Epithelial cell of proximal tubule (primary cell): ENCODE measurements at regions not wholly inside any gene's neighbourhood (a gene's known extent, or its start where the extent isn't known, plus 50 kb on each side); places are given as distances from the start of the nearest gene placed in this dataset.
"Not testable (repeated sequence)": the region's sequence is repeated elsewhere in the genome, so short reads cannot be mapped to it uniquely, and the experiment has no call there.

Experiments used
- DNase-seq: peaks from one replicate; pipeline ENCODE4 v3.0.0-alpha.2; 2011; ENCODE audit warnings: low read depth
- H3K4me3 ChIP-seq: 2 replicates; pipeline ENCODE4 v1.5.1; 2011; ENCODE audit warnings: low read depth, mild to moderate bottlenecking, low read length
- CTCF ChIP-seq: conservative IDR thresholded peaks from 2 replicates; pipeline ENCODE4 v1.5.1; 2012; ENCODE audit warnings: low read depth, mild to moderate bottlenecking, low read length

GRCh38 chr20:56903421-56903820 is 274.3 kb downstream of the TFAP2C start:
- no peak for DNase-seq
- H3K4me3 ChIP-seq = no peak overlapping the region
- TF ChIP-seq CTCF = no peak

GRCh38 chr20:56903858-56904257 is 274.8 kb downstream of the TFAP2C start:
- no peak overlapping the region for H3K4me3 ChIP-seq
- TF ChIP-seq CTCF = no peak

GRCh38 chr20:56909918-56910714 is 281.0 kb downstream of the TFAP2C start:
- H3K4me3 ChIP-seq = no peak overlapping the region
- no peak for DNase-seq
- TF ChIP-seq CTCF = no peak

More at GRCh38 chr20:56903858-56904257, 274.8 kb downstream of the TFAP2C start:
- DNase-seq = no peak

GRCh38 chr20:56911946-56912345 is 282.8 kb downstream of the TFAP2C start:
- DNase-seq = no peak
- no peak overlapping the region for H3K4me3 ChIP-seq
- no peak for TF ChIP-seq CTCF

GRCh38 chr20:56914532-56914931 is 285.4 kb downstream of the TFAP2C start:
- H3K4me3 ChIP-seq = no peak overlapping the region
- no peak for DNase-seq
- TF ChIP-seq CTCF = no peak

- DNase-seq = no peak
- TF ChIP-seq CTCF = no peak
Observed at GRCh38 chr20:56916345-56916622, 287.2 kb downstream of the TFAP2C start.

GRCh38 chr20:56920041-56920440 is 290.9 kb downstream of the TFAP2C start:
- H3K4me3 ChIP-seq, DNase-seq: not testable (repeated sequence)

More at GRCh38 chr20:56916345-56916622, 287.2 kb downstream of the TFAP2C start:
- no peak overlapping the region for H3K4me3 ChIP-seq
